Adrenal gland (tissue), 5 donors: ENCODE measurements at regions not wholly inside any gene's neighbourhood (a gene's known extent, or its start where the extent isn't known, plus 50 kb on each side); places are given as distances from the start of the nearest gene placed in this dataset.

Source experiments
- CTCF ChIP-seq, 6 experiments: fragments of 450-650 bp in 4 of 6; fragments of 200-600 bp in 2 of 6; sonication (generic) in 1 of 6; IDR thresholded peaks; 1 replicate in 5 of 6; 2 replicates in 1 of 6; pipeline versions ENCODE4 v1.5.1 to v1.8.0; 2016 to 2021; ENCODE audit warnings: antibody characterized with exemption in 6 of 6, mild to moderate bottlenecking in 2 of 6, moderate library complexity in 1 of 6
- POLR2A ChIP-seq, 2 donors: fragments of 450-650 bp; IDR thresholded peaks; one replicate each; pipeline ENCODE4 v1.6.1; 2017; ENCODE audit warnings: antibody characterized with exemption in 2 of 2, mild to moderate bottlenecking in 2 of 2, moderate library complexity in 1 of 2
- donor health status: DM: no; HTN: no; CAD: no.

- TF ChIP-seq POLR2A (IDR thresholded peaks at IDR 0.05): no peak
- TF ChIP-seq CTCF (IDR thresholded peaks at IDR 0.05): no peak
These were observed 499.4 kb downstream of the ELAVL2 start for GRCh38 chr9:23326597-23326996.
